EH (cell line): ENCODE measurements at regions not wholly inside any gene's neighbourhood (a gene's known extent, or its start where the extent isn't known, plus 50 kb on each side); places are given as distances from the start of the nearest gene placed in this dataset.
"Not testable (repeated sequence)": the region's sequence is repeated elsewhere in the genome, so short reads cannot be mapped to it uniquely, and the experiment has no call there.

ENCODE experiments used
- DNase-seq: peaks from one replicate; pipeline ENCODE4 v3.0.0-alpha.2; 2015; ENCODE audit warnings: low read depth

GRCh38 chr14:106768972-106769700, 1242.8 kb downstream of the TMEM121 start:
- not testable (repeated sequence) for DNase-seq

DNA sequence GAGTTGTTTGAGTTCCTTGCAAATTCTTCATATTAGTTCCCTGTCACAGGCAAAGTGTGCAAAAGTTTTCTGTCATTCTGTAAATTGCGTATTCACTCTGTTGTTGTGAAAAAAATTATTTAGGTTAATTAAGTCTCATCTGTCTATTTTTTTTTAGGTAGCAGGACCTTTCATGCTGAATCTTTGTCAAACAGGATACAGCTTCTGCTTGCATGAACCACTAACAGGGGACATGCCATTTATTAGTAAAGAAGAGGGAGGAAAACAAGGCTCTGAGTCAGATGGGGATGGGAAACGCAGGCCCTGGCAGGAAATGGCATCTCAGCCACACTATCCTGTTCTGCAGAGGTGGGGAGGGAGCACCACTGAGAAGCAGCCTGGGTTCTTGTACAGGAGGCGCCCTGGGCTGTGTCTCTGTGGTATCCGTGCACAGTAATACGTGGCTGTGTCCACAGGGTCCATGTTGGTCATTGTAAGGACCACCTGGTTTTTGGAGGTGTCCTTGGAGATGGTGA, 1243.8 kb downstream of the TMEM121 start:
- not testable (repeated sequence) for DNase-seq

DNA sequence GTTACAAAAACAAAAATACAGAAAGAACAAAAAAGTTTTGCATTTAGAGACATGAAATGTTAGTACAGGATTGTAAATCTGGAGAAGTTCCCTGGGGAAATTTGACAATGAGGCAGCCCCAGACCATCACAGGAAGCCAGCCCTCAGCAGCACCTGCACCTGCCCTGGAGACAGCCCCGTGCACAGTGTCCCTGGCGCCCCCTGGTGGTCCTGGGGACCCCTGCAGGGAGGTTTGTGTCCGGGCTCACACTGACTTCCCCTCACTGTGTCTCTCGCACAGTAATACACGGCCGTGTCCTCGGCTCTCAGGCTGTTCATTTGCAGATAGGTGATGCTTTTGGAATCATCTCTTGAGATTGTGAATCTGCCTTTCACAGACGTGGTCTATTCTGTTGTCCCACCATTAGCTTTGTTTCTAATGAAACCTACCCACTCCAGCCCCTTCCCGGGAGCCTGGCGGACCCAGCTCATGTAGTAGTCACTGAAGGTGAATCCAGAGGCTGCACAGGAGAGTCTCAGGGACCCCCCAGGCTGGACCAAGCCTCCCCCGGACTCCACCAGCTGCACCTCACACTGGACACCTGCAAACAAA, 1248.6 kb downstream of the TMEM121 start:
- DNase-seq, result not testable (repeated sequence)

- DNase-seq, result no peak
These were observed 1250.1 kb downstream of the TMEM121 start for GRCh38 chr14:106776395-106776983.

DNA sequence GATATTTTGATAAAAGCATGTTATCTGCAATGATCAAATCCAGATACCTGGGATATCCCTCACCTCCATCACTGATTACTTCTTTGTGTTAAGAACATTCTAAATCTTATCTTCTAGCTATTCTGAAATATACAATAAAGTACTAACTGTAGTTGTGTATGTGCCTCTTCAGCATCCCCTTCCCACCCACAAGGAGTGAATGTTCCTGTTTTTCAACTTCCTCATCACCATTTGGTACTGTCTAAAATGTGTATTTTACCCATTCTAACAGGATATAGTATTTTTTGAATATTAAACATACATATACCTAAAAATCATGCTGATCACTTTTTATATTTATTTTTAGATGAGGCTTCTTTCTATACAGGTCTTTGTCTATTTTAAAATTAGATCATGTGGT, 1252.6 kb downstream of the TMEM121 start:
- no peak for DNase-seq

DNA sequence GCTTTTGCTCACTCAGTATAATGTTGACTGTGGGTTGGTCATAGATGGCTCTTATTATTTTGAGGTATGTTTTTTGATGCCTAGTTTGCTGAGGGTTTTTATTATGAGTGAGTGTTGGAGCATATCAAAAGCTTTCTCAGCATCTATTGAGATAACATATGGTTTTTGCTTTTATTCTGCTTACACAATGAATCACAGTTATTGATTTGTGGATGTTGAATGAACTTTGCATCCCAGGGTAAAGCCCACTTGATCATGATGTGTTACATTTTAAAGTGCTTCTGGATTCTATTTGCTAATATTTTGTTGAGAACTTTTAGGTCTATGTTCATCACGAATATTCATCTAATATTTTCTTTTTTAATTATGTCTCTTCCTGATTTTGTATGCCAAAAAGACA, 1260.3 kb downstream of the TMEM121 start:
- DNase-seq, result no peak

GRCh38 chr14:106787626-106788025, 1261.2 kb downstream of the TMEM121 start:
- no peak for DNase-seq

GRCh38 chr14:106788534-106788933, 1262.2 kb downstream of the TMEM121 start:
- DNase-seq, result no peak

- DNase-seq, result no peak
These were observed 1262.9 kb downstream of the TMEM121 start for GRCh38 chr14:106789318-106789717.

- DNase-seq, result no peak
These were observed 1264.0 kb downstream of the TMEM121 start for GRCh38 chr14:106790189-106791036.

DNA sequence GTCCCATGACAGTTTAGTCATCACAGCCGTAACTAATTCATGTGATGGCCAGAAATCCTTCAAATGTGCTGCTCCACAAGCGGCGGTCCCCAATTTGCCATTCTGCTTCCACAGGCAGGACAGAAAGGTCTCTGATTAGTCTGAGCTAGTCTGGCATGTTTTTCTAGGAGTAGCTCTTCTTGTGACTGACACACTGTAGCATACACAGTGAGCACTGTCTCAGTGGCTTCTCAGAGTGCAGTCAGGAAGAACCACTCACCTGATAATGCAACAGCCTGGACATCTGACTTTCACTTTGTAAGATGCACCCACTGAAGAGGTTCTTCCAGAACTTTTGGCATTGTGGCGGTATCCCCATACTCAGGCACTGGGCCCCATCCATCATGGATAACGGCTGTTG, 1266.2 kb downstream of the TMEM121 start:
- DNase-seq, result no peak

- DNase-seq, result not testable (repeated sequence)
These were observed 1271.8 kb downstream of the TMEM121 start for GRCh38 chr14:106798166-106798565.

DNA sequence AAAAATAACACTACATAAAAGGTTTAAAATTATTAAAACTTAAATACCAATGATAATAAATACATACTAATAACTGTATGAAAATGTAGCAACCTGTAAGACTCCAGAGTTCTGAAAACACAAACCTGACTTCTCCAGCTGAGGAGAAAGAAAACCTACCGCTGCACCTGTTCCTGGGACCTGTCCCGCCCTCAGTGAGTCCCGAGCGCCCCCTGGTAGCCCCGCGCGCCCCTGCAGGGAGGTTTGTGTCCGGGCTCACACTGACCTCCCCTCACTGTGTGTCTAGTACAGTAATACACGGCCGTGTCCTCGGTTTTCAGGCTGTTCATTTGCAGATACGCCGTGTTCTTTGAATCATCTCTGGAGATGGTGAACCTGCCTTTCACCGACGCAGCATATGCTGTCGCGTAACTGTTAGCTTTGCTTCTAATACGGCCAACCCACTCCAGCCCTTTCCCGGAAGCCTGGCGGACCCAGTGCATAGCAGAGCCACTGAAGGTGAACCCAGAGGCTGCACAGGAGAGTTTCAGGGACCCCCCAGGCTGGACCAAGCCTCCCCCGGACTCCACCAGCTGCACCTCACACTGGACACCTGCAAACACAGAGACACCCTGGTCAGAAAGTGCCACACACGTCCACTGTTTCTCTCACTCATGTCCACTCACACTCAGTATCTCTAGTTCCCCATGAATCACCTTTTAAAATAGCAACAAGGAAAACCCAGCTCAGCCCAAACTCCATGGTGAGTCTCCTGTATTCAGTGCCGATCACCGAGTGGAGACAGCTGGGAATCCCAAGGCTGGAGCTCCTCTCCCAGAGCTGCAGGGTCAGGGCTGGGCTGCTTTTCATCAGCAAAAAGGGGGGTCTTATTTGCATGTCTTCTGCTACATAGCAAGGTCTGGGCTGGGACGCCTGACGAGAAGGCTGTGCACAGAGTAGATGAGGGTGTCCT, 1276.3 kb downstream of the TMEM121 start:
- DNase-seq, result no peak

DNA sequence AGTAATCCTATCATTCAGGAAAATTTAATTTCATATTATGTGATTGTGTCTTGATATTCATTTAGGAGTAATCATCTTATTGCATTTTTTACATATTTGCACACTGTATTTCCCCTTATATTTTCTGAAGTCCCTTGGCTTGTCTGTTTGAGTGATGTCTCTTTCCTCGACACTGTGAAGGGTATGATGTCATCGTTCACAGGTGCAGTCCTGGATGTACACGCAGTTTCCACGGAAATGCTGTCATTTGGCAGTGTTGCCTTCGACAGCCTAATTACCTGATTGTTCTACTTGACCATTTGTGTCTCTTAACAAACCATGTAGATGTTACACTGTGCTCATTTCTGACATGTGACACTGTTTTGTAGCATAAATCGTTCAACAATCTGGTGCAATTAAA, 1277.0 kb downstream of the TMEM121 start:
- DNase-seq, result no peak

DNA sequence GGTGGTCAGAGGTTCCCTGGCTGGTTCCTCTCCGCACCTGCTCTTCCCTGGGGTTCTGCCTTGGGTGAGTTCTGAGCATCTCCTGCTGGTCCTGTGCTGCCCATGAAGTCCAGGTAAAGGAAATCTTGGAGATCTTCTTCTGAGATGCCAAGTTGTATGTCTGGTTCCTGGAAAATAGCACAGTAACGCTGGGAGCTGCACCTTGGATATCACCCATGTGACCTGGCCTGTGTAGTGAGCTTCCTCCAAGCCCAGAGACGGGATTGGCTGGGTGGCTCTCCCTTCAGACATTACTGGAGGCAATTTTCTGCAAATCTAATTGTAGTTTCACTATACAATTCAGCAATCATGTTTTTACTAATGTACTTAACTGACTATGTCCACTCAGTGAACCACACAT, 1281.1 kb downstream of the TMEM121 start:
- DNase-seq, result no peak

DNA sequence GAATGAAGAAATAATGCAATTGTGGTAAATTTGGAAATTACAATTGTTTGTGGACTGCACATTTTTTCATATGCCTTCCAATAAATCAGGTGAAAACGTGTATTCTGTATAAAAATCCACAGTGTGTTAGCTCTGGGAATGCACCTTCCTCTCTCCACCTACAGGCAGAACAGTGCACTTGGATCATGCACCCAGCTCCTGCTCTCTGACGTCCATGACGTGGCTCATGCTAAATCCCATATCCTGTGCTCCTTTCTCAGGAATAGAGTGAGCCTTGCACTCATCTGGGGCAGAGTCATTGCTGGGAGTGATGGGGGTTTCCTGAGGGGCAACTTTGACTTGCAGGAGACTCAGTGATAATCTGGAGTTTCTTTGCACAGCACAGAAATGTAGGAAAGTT, 1282.1 kb downstream of the TMEM121 start:
- no peak for DNase-seq

- DNase-seq, result no peak
These were observed 1282.5 kb downstream of the TMEM121 start for GRCh38 chr14:106808907-106809306.

GRCh38 chr14:106809615-106810014, 1283.2 kb downstream of the TMEM121 start:
- DNase-seq, result no peak

GRCh38 chr14:106810168-106810567, 1283.8 kb downstream of the TMEM121 start:
- DNase-seq, result not testable (repeated sequence)

GRCh38 chr14:106811162-106811561, 1284.8 kb downstream of the TMEM121 start:
- no peak for DNase-seq
